Lower lobe of right lung (tissue), 2 donors: ENCODE measurements at regions not wholly inside any gene's neighbourhood (a gene's known extent, or its start where the extent isn't known, plus 50 kb on each side); places are given as distances from the start of the nearest gene placed in this dataset.

Experiments
- ATAC-seq, 2 donors: fragments of 200-7000 bp; cut with Tn5 transposase; one replicate each; pipeline ENCODE4 v1.9.1; 2020 to 2022; ENCODE audit warnings: mild to moderate bottlenecking in 2 of 2, moderate library complexity in 2 of 2
- DNase-seq: peaks from one replicate; pipeline ENCODE4 v3.0.0-alpha.2; 2020
- H3K27ac ChIP-seq: fragments of 200-600 bp; one replicate; pipeline ENCODE4 v1.8.0; 2022
- H3K27me3 ChIP-seq: fragments of 200-600 bp; one replicate; pipeline ENCODE4 v1.8.0; 2022; ENCODE audit warnings: low read depth
- H3K36me3 ChIP-seq: fragments of 200-600 bp; one replicate; pipeline ENCODE4 v1.8.0; 2022; ENCODE audit warnings: mild to moderate bottlenecking
- H3K4me1 ChIP-seq: fragments of 200-600 bp; one replicate; pipeline ENCODE4 v1.8.0; 2022
- H3K4me3 ChIP-seq: fragments of 200-600 bp; one replicate; pipeline ENCODE4 v1.8.0; 2022; ENCODE audit warnings: mild to moderate bottlenecking
- H3K9me3 ChIP-seq: fragments of 200-600 bp; one replicate; pipeline ENCODE4 v1.8.0; 2022
- CTCF ChIP-seq: fragments of 200-600 bp; IDR thresholded peaks from one replicate; pipeline ENCODE4 v1.8.0; 2022; ENCODE audit warnings: antibody characterized with exemption, mild to moderate bottlenecking
- intact Hi-C: fragments of 100-400 bp; cut with DNase I; formaldehyde crosslinking; loops from one replicate; pipeline ENCODE4 v1.11.0; 2022
- donor health status: DM: no; HTN: yes; CAD: no; lungs with severe emphysema.

- no peaks in the 10 kb centered on the region for H3K4me1 ChIP-seq
- H3K27ac ChIP-seq = no peak overlapping the region
- intact Hi-C loops = no loop called here
- no peak for TF ChIP-seq CTCF
- no peak overlapping the region for H3K4me3 ChIP-seq
- ATAC-seq = no peak
- no peaks in the 10 kb centered on the region for H3K9me3 ChIP-seq
- DNase-seq = no peak
- H3K36me3 ChIP-seq = no peaks in the 10 kb centered on the region
- no peaks in the 10 kb centered on the region for H3K27me3 ChIP-seq
Measured at GRCh38 chr3:63037116-63037515, 161.9 kb upstream of the CADPS start.

GRCh38 chr3:63042833-63043232, 167.6 kb upstream of the CADPS start:
- Histone ChIP-seq H3K4me1 (no peaks in the 10 kb centered on the region), H3K27ac (no peak overlapping the region), H3K4me3 (no peak overlapping the region), H3K27me3 (no peaks in the 10 kb centered on the region), H3K36me3 (no peaks in the 10 kb centered on the region), H3K9me3 (no peaks in the 10 kb centered on the region)
- TF ChIP-seq CTCF = no peak
- intact Hi-C loops = no loop called here
- ATAC-seq (no peak), DNase-seq (no peak)

- ATAC-seq = peak; percentile 59 to 77
Measured at GRCh38 chr3:63043631-63044030, 168.4 kb upstream of the CADPS start.

GRCh38 chr3:63046152-63046551, 170.9 kb upstream of the CADPS start:
- ATAC-seq (no peak), DNase-seq (no peak)
- no peaks in the 10 kb centered on the region for H3K9me3 ChIP-seq
- no peak overlapping the region for H3K4me3 ChIP-seq
- no peaks in the 10 kb centered on the region for H3K36me3 ChIP-seq
- intact Hi-C loops = no loop called here
- no peak for TF ChIP-seq CTCF
- H3K27me3 ChIP-seq = no peaks in the 10 kb centered on the region
- no peaks in the 10 kb centered on the region for H3K4me1 ChIP-seq
- no peak overlapping the region for H3K27ac ChIP-seq

More at GRCh38 chr3:63043631-63044030, 168.4 kb upstream of the CADPS start:
- Histone ChIP-seq H3K9me3 (no peaks in the 10 kb centered on the region), H3K4me3 (no peak overlapping the region), H3K27ac (no peak overlapping the region), H3K27me3 (no peaks in the 10 kb centered on the region), H3K36me3 (no peaks in the 10 kb centered on the region), H3K4me1 (no peaks in the 10 kb centered on the region)
- no peak for DNase-seq
- intact Hi-C loops = no loop called here
- TF ChIP-seq CTCF = no peak

GRCh38 chr3:63046580-63046979, 171.4 kb upstream of the CADPS start:
- DNase-seq (no peak), ATAC-seq (no peak)
- TF ChIP-seq CTCF = no peak
- Histone ChIP-seq H3K27me3 (no peaks in the 10 kb centered on the region), H3K9me3 (no peaks in the 10 kb centered on the region), H3K4me3 (no peak overlapping the region), H3K4me1 (no peaks in the 10 kb centered on the region), H3K36me3 (no peaks in the 10 kb centered on the region), H3K27ac (no peak overlapping the region)
- intact Hi-C loops = no loop called here

GRCh38 chr3:63047068-63047467, 171.9 kb upstream of the CADPS start:
- no peak for ATAC-seq
- Histone ChIP-seq H3K36me3 (no peaks in the 10 kb centered on the region), H3K4me1 (no peaks in the 10 kb centered on the region), H3K27me3 (no peaks in the 10 kb centered on the region), H3K27ac (no peak overlapping the region), H3K4me3 (no peak overlapping the region), H3K9me3 (no peaks in the 10 kb centered on the region)
- TF ChIP-seq CTCF = no peak
- intact Hi-C loops = no loop called here
- no peak for DNase-seq
